SU-DHL-6 (cell line): ENCODE measurements at regions not wholly inside any gene's neighbourhood (a gene's known extent, or its start where the extent isn't known, plus 50 kb on each side); places are given as distances from the start of the nearest gene placed in this dataset.

Source experiments
- H2AFZ ChIP-seq: fragments of 200-600 bp; sonication (generic); 2 replicates; pipeline ENCODE4 v1.6.1; 2014; ENCODE audit warnings: low read depth, mild to moderate bottlenecking, moderate library complexity, mixed read lengths, antibody characterized with exemption, low read length; ENCODE audit not compliant: severe bottlenecking
- H3F3A ChIP-seq: fragments of 200-600 bp; shearing (Covaris generic); 2 replicates; pipeline ENCODE4 v1.6.0; 2016; ENCODE audit warnings: antibody characterized with exemption, mild to moderate bottlenecking; ENCODE audit not compliant: insufficient read depth
- H3K27ac ChIP-seq: fragments of 200-600 bp; sonication (generic); 2 replicates; pipeline ENCODE4 v1.5.1; 2016; ENCODE audit warnings: low read depth, mild to moderate bottlenecking, low read length, moderate library complexity, mixed read lengths
- H3K27me3 ChIP-seq: fragments of 200-600 bp; sonication (generic), shearing (Covaris generic); 2 replicates; pipeline ENCODE4 v1.6.0; 2014; ENCODE audit warnings: mild to moderate bottlenecking, low read length
- H3K36me3 ChIP-seq: fragments of 200-600 bp; sonication (generic); 2 replicates; pipeline ENCODE4 v1.6.1; 2014; ENCODE audit warnings: mild to moderate bottlenecking, low read length, mixed read lengths
- H3K4me2 ChIP-seq: fragments of 300-600, 200-600 bp; shearing (Covaris generic), sonication (generic); 2 replicates; pipeline ENCODE4 v1.6.0; 2014; ENCODE audit warnings: low read length, low read depth, mild to moderate bottlenecking; ENCODE audit not compliant: poor library complexity, severe bottlenecking
- H3K4me3 ChIP-seq: fragments of 200-600 bp; sonication (generic); 2 replicates; pipeline ENCODE4 v1.5.1; 2014; ENCODE audit warnings: antibody characterized with exemption, low read length, mild to moderate bottlenecking, mixed read lengths; ENCODE audit not compliant: insufficient read depth, poor library complexity, severe bottlenecking
- H3K79me2 ChIP-seq: fragments of 200-600 bp; sonication (generic); 2 replicates; pipeline ENCODE4 v1.6.1; 2014; ENCODE audit warnings: mild to moderate bottlenecking, low read length, moderate library complexity; ENCODE audit not compliant: insufficient read depth
- H3K9ac ChIP-seq: fragments of 200-600 bp; sonication (generic); 2 replicates; pipeline ENCODE4 v1.7.0; 2014; ENCODE audit warnings: mild to moderate bottlenecking, low read length
- H3K9me2 ChIP-seq: fragments of 200-600 bp; sonication (generic); replicated peaks from 2 replicates; pipeline ENCODE4 v1.6.1; 2014; ENCODE audit warnings: low read length; ENCODE audit not compliant: insufficient read depth
- H3K9me3 ChIP-seq: fragments of 200-600 bp; sonication (generic); 2 replicates; pipeline ENCODE4 v1.6.1; 2014; ENCODE audit warnings: low read length, mixed read lengths; ENCODE audit not compliant: insufficient read depth
- H4K20me1 ChIP-seq: fragments of 200-600 bp; sonication (generic); 2 replicates; pipeline ENCODE4 v1.6.1; 2014; ENCODE audit warnings: low read depth, mild to moderate bottlenecking, antibody characterized with exemption, low read length, moderate library complexity, mixed read lengths
- EZH2phosphoT487 ChIP-seq: fragments of 200-600 bp; sonication (generic), shearing (Covaris generic); conservative IDR thresholded peaks from 2 replicates; pipeline ENCODE4 v1.6.1; 2018; ENCODE audit warnings: mild to moderate bottlenecking, antibody characterized with exemption, low read length, moderate library complexity, mixed read lengths
- TF ChIP-seq, protein P1 (sequence below): fragments of 200-600 bp; sonication (generic); IDR thresholded peaks from one replicate; pipeline ENCODE4 v1.5.1; 2017; ENCODE audit warnings: antibody characterized with exemption, mild to moderate bottlenecking, low read length, moderate library complexity; ENCODE audit not compliant: insufficient read depth, poor library complexity, severe bottlenecking

DNA sequence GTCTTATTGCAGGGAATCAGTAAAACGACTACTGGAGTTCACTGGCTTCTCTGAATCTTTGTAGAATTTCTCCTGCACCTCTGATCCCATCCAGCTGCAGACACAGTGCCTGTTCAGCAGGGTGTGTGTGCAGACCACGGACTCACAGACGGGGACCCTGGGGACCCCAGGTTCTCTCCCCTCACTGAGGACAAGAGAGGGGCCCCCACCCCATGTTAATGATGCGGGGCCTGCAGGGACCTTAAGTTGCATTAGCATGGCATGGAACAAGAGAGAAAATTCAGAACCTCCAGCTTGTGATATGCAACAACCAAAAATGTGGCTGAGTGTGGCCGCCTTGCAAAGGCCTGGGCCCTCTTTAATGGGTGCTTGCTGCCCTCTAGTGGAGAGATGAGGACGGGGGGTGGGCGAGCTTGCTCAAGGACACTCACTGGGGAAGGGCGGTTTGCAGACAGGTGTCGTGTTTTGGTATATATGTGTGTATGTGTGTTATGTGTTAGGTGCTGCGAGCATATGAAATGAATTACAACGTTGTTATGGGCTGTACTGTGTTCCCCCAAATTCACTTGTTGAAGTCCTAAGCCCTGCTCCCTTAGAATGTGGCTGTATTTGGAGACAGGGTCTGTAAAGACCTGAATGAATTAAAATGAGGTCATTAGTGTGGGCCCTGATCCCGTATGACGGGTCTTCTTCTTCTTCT lies 84.4 kb upstream of the SEPTIN5 start:
- Histone ChIP-seq H3K9ac (no peak overlapping the region), H3K27ac (no peak overlapping the region), H3K4me2 (no peak overlapping the region)

DNA sequence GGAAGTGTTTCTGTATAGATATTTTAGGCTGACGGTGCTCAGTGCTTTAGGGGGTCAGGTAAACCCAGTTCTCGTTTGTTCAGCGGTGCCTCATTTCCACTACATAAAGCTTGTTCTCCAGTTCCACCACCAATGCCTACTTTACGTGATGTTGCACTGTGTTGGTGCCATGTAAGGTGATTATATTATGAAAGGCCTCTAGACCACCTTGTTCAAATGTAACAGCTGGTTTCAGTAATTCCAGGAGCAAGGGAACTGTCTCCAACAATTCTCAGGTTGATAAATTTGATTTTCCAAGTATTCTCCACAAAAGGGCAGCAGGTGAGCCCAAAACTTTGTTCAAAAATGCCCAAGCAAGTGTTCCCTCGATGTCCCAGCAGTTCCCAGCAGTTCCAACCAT lies 83.7 kb upstream of the SEPTIN5 start:
- no peaks in the 10 kb centered on the region for H3K9me3 ChIP-seq
- H2AFZ ChIP-seq: no peak overlapping the region
- H3K36me3 ChIP-seq: no peaks in the 10 kb centered on the region
- no peak overlapping the region for H3K27ac ChIP-seq
- H3K79me2 ChIP-seq: no peaks in the 10 kb centered on the region
- no peaks in the 10 kb centered on the region for H3F3A ChIP-seq
- TF ChIP-seq, protein P1, sequence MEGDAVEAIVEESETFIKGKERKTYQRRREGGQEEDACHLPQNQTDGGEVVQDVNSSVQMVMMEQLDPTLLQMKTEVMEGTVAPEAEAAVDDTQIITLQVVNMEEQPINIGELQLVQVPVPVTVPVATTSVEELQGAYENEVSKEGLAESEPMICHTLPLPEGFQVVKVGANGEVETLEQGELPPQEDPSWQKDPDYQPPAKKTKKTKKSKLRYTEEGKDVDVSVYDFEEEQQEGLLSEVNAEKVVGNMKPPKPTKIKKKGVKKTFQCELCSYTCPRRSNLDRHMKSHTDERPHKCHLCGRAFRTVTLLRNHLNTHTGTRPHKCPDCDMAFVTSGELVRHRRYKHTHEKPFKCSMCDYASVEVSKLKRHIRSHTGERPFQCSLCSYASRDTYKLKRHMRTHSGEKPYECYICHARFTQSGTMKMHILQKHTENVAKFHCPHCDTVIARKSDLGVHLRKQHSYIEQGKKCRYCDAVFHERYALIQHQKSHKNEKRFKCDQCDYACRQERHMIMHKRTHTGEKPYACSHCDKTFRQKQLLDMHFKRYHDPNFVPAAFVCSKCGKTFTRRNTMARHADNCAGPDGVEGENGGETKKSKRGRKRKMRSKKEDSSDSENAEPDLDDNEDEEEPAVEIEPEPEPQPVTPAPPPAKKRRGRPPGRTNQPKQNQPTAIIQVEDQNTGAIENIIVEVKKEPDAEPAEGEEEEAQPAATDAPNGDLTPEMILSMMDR: no peak
- no peak for TF ChIP-seq EZH2phosphoT487
- H3K9ac ChIP-seq: no peak overlapping the region
- no peaks in the 10 kb centered on the region for H3K9me2 ChIP-seq
- no peak overlapping the region for H3K4me3 ChIP-seq
- H4K20me1 ChIP-seq: no peaks in the 10 kb centered on the region
- no peak overlapping the region for H3K4me2 ChIP-seq
- no peaks in the 10 kb centered on the region for H3K27me3 ChIP-seq

More for the DNA sequence above, 84.4 kb upstream of the SEPTIN5 start:
- Histone ChIP-seq H3K36me3 (no peaks in the 10 kb centered on the region), H3K4me3 (no peak overlapping the region), H4K20me1 (no peaks in the 10 kb centered on the region), H3K9me2 (no peaks in the 10 kb centered on the region), H3K9me3 (no peaks in the 10 kb centered on the region), H3K79me2 (no peaks in the 10 kb centered on the region), H2AFZ (no peak overlapping the region), H3K27me3 (no peaks in the 10 kb centered on the region), H3F3A (no peaks in the 10 kb centered on the region)
- TF ChIP-seq EZH2phosphoT487: no peak
- TF ChIP-seq, protein P1: peak; percentile 41

DNA sequence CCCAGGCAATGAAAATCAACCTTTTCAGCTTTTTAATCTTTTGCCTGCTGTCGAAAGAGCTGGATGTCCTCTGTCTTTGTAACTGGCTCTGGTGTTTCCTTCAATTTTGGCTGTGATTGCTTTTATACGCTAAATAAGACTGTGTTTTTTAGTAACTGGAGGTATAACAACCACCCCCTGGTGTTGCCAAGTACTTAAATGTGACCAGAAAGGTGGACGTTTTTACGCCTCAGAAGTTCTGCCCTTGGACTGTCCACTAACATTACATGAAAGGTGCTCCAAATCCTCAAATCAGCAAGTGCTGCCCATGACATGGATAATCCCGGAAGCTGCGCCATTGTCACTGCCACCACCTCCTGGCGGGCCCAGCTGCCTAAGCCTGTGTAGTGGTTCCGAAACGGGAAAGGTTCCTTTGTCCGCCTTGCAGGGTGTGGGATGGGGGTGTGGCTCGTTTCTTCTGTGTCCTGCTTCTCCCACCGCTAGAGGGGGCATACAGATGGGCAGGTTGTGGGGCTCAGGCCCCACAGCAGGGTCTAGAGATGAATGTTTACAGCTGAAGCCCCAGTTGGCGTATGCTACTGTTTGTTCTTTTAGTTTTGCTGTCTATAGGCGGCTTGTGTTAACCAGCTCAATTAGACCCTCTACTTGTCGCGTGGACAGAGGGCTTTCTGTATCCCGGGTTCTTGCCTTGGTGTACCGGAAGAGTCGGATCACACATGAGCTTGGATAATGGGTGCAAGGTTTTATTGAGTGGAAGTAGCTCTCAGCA lies 82.2 kb upstream of the SEPTIN5 start:
- Histone ChIP-seq H3K27me3 (no peaks in the 10 kb centered on the region), H4K20me1 (no peaks in the 10 kb centered on the region), H2AFZ (no peak overlapping the region), H3K4me2 (no peak overlapping the region), H3K9me3 (no peaks in the 10 kb centered on the region), H3F3A (no peaks in the 10 kb centered on the region), H3K79me2 (no peaks in the 10 kb centered on the region), H3K9ac (no peak overlapping the region), H3K36me3 (no peaks in the 10 kb centered on the region), H3K9me2 (no peaks in the 10 kb centered on the region), H3K27ac (no peak overlapping the region), H3K4me3 (no peak overlapping the region)
- TF ChIP-seq, protein P1: peak; percentile 20
- no peak for TF ChIP-seq EZH2phosphoT487
